NCI-H524 treated with DMSO at 0.1 percent for 48 hours (cell line): ENCODE measurements at regions not wholly inside any gene's neighbourhood (a gene's known extent, or its start where the extent isn't known, plus 50 kb on each side); places are given as distances from the start of the nearest gene placed in this dataset.

Experiments used
- DNase-seq: peaks from one replicate; lab custom pipeline; 2025; lab: John Stamatoyannopoulos, UW

DNA sequence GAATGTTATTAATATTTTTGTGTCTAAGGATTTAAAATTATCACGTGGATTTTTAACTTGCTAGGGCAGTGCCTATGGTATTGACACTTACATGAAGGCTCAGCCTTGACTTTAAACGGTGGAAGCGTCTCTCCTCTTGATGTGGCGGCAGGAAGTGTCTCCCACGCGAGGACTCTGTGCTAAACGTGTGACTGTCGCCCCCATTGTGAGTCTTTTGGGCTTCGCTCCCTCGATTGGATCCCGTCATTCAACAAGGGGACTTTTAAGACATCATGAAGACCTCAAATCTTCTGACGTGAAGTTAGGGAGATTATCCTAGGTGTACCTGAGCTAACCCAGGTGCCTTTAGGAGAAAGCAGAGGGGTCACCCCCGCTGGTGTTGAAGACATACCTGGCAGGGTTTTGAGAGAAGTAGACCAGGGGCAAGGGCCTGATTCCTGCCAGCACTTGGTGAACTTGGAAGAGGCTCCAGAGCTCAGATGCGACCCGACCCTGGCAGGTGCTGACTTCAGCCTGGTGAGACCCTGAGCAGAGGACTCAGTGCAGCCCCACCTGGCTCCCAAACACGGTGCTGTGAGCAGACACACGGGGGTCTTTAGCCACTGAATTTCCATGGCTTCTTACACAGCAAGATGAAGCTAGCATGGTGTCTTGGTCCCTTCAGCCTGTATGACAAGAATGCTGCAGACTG is 55.7 kb upstream of the IRX4 start:
- no peak for DNase-seq

DNA sequence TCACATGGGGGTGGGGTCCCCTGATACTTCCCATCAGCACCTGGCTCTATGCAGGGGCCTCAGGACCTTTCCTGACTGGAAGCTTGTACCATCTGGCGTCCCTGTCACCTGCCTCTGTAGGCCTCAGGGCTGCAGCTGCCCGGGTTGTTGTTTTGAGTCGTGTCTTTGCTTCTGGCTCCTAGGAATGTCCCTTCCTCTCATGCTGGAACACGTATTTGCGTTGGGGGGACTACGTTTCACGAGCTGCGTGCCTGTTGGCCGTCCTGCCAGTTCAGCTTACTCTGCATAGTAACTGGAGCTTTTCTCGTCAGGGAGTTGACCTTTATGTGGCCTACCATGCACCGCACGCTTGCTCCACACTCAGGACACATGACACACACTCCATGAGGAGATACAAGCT is 54.9 kb upstream of the IRX4 start:
- no peak for DNase-seq

DNA sequence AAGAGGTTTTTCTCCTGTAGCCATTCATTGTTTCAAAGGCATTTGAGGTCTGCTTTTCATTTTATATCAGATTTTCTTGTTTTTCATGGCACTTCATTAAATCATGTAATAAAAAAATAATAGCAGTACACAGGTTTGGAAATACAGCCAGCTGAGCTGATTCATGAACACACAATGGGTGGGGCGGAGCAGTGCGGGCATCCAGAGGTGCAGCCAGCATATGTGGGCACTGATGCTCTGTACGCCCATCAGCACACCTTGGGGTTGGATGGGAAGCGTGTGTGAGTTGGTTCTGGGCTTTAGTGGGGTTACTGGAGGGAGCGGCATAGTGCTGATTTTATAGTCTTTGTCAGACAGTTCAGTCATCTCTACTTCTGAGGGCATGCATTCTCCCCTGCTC is 54.2 kb upstream of the IRX4 start:
- no peak for DNase-seq

DNA sequence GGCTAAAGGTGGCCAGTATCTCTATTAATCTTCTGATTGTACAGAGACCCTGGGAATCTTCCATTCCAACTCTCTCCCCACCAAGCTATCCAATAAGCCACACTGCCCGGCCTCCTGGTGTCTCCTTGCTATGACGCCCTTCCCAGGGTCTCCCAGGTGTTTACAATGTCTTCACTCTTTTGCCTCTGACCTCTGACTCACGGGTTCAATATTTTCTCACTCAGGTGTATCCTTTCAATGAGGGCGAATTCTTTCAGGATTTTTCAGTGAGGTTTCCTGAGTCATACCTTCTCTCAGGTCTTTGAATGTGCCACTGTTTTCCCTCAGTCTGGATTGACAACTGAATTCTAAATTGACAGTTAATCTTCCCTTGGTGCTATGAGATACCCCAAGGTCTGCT is 53.7 kb upstream of the IRX4 start:
- DNase-seq, result no peak

DNA sequence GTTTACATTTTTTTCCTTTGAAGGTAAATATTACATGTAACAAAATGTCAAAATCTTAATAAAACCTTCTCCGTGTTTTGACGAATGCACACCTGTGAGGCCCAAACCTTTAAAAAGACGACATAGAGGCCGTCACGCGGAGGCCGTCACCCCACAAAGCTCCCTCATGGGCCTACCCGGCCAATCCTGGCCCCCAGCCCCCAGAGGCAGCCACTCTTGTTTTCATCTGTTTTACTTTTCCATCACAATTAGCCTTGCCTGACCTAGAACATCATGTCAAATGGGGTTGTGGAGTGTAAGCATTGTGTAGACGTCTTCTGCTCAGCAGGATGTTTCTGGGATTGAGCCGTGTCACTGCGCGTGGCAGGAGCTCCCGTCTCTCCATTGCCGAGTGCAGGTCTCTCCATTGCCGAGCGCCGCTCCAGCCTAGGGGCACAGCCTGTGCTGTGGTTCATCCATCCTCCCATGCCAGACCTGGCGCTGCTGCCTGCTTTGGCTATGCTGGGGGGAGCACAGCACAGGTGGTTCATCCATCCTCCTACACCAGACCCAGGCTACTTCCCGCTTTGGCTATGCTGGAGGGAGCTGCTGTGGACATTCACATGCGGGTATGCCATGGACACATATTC is 52.2 kb upstream of the IRX4 start:
- DNase-seq, result no peak

DNA sequence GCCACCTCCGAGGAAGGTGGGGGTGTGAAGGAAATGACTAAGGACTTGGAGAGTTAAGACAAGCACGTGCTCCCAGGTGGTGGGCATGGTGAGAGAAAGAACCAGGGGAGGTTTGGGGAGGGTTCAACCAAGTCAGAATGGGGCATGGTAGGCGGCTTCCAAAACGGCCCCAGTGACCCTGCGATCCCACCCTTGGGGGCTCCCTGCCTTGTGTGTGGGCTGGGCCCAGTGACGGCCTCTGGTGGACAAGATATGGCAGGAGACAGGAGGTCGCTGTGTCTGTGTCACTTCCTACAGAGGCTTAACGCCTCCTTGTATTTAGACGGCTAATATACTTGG is 51.3 kb upstream of the IRX4 start:
- DNase-seq, result no peak

DNA sequence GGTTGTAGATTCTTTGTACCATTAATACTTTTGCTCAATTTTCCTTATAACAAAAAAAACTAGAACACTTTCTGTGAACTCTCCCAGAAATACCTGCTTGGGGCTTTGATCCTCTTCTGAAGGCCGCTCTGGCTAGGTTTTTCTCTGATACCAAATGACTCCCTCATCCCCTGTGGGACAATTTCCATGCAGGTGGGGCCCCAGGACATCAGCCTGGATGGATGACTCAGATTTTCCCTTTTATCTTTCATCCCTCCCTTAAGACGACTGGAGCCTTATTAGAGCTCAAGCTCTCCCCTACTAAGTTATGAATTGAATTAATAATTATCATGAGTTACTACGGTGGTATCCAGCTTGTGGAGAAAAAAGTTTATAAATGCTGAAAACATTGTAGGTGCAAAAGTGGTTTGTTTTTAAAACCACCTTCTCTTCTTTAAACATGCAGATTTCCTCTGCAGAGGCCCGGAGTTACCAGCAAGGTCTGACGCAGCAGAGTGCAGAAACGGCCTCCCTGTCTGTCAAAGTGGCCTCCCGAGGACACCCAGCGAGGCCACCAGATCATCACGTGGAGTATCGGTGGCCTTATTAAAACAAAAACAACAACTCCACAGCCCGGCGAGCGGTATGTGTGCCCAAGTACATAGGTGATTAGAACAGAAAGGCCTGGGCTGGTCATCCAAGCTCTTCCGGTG is 50.8 kb upstream of the IRX4 start:
- no peak for DNase-seq
